ENCODE measurements at regions not wholly inside any gene's neighbourhood (a gene's known extent, or its start where the extent isn't known, plus 50 kb on each side); places are given as distances from the start of the nearest gene placed in this dataset.

GRCh38 chr4:181006499-181007260 is 1236.5 kb upstream of the TENM3 start:
- no peak for DNase-seq

GRCh38 chr4:181007751-181008150 is 1235.5 kb upstream of the TENM3 start:
- DNase-seq: no peak

- DNase-seq: no peak
These were observed 1235.0 kb upstream of the TENM3 start for GRCh38 chr4:181008164-181008563.

DNA sequence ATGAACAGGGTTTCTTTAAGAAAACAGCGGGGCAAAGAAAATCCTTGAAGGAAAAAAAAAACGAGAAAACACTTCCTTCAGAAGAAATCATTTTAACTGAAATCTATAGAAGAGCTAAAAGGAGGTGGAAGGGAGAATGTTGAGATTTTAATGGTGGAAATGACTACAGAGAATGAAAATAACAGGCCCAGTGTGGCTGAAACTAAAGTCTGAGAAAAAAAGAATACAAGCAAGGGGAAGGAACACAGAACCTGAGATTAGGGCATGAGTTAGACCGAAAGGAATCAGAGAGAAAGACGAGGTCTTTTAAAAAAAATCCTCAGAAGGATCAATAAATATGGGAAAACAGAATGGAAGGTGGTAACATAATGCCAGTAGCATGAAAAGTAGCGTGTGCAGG is 1230.0 kb upstream of the TENM3 start:
- DNase-seq: no peak

DNA sequence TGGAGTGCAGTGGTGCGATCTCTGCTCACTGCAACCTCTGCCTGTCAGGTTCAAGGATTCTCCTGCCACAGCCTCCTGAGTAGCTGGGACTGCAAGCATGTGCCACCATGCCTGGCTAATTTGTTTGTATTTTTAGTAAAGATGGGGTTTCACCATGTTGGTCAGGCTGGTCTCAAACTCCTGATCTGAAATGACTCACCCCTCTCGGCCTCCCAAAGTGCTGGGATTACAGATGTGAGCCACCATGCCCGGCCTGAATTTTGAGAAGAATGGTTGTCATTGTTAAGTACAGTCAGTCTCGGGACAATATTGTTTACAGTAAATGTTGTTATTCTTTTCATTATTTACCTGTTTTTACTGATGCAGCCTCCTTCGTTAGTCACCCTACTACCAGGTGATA is 1226.2 kb upstream of the TENM3 start:
- DNase-seq: no peak

DNA sequence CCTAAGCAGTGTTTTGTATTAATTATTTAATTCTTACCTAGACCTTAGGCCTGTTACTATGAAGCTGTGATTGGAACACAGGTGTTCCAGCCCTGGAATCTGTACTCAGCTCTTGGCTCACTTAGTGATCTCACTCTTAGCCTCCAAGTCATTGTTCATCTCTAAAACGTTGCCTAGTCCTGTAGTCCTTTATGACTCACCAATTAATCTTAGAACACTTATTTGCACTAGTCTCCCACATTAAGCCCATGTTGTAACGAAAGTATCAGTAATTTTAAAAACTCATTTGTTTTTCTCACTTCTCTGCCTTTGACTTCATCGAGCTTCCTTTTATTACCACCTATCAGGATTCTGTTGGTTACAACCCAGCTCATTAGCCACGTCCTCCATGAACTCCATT is 1224.7 kb upstream of the TENM3 start:
- DNase-seq: no peak

DNA sequence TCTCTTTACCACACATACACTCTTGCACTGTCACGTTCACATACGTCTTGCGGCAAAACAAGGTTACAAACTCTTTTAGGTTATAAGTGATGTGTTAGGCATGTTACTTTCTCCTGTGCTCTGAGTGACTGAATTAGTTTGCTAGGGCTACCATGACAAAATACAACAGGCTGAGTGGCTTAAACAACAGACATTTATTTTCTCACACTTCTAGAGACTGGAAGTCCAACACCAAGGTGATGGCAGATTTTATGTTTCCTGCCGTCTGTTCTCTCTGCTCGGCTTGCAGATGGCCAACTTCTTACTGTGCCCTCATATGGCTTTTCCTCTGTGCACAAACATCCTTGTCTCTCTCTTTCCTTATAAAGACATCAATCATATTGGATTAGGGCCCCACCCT is 1224.3 kb upstream of the TENM3 start:
- DNase-seq: no peak

DNA sequence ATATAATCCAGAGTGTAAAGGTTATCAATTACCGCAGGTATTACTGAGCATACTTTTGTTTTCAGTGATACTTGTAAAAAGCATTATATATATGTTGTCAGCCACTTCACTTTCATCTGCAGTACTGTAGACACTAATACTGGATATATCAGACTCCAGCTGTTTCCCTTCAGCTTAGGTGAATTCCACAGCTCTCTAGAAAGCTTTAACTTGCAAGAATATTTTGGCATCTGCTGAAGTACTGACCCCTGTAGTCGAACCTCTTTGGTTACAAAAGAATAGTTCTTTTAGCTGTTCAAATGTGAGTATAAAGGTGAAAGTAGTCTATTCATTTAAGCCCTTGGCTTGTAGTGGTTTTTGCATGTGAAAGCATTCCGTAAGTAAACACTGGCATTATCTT is 1222.7 kb upstream of the TENM3 start:
- no peak for DNase-seq

GRCh38 chr4:181021213-181021612 is 1222.0 kb upstream of the TENM3 start:
- DNase-seq: no peak

DNA sequence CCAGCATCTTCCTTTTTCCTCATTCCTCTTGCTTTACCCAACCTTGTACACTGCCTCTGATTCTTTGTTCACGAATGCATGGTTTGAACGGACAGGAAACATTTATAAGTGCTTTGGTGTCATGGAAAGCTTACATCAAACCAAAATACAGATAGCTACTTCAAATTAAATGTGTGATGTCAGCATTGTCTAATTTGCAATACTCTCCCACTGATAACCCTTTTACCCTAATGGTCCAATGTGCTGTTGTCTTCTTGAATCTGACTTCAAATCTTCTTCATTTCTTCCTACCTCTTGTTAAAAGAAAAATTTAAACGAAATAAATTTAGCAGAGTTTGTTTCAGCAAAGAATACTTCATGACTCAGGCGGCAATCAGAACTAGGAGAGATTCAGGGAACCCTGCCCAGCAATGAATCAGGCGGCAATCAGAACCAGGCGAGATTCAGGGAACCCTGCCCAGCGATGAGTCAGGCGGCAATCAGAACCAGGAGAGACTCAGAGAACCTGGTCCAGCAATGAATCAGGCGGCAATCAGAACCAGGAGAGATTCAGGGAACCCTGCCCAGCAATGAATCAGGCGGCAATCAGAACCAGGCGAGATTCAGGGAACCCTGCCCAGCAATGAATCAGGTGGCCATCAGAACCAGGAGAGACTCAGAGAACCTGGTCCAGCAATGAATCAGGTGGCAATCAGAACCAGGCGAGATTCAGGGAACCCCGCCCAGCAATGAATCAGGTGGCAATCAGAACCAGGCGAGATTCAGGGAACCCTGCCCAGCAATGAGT is 1212.9 kb upstream of the TENM3 start:
- DNase-seq: peak; percentile 31

DNA sequence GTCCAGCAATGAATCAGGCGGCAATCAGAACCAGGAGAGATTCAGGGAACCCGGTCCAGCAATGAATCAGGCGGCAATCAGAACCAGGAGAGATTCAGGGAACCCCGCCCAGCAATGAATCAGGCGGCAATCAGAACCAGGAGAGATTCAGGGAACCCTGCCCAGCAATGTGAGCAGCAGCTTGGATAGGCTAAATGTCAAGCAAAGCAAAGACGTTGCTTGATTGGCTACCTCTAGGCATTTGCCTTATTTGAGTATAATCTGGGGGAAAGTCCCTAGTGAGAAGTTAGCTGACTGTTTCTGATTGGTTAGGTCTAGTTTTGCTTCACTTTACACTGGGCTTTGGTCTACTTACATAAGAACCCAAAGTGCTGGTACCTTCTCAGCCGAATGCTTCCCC is 1212.2 kb upstream of the TENM3 start:
- DNase-seq: no peak

DNA sequence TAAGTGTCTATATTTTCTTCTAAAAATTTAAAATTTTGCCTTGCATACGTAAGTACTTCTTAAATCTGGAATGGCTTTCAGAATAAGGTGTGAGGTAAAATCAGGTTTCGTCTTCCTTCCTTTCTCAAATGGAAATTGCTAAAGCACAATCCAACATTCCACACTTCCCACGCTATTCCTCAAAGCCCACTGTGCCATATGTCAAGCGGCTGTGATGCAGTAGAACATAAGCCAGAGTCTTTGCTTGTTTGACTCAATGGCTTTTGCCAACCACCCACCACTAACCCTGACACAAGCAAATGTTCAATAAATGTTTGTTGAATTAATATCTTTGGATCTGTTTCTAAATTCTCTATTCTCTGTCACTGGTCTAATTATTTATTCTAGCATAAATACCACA is 1199.7 kb upstream of the TENM3 start:
- DNase-seq: no peak

GRCh38 chr4:181046809-181047208 is 1196.4 kb upstream of the TENM3 start:
- no peak for DNase-seq

DNA sequence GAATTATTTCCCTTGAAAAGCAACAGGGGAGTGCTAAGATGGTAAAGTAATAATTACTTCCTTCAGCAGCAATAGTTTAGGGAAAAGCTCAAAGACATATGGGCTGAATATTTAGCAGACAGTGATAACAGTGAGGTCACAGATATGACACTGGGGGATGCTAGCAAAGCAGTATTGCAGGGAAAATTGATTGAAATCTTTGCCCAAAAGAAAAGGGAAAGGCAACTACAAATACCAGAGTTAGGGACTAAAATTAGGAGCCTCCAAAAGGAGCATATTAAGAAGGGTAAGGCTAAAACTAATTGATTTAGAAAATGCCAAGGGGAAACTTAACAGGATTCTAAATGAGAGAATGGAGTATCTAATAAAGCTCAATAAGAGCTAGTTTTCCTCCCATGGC is 1191.3 kb upstream of the TENM3 start:
- DNase-seq: no peak

GRCh38 chr4:181061787-181062186 is 1181.4 kb upstream of the TENM3 start:
- no peak for DNase-seq

DNA sequence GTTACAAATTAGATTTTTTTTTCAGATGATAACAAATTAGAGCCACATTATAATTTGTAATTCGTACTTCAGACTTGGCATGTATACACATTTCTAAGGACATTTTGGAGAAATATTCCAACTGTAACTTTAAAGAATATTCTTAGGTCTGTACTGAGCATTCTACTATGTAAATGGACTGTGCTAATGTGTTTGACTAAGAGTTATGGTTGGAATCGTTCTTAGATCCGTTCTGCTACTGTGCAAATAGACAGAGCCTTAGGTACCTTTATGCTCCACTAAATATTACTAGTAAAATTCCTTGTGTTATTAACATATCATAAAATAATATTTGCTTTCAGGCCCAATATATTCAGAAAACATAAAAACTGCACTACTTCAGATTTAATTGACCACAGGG is 1180.0 kb upstream of the TENM3 start:
- DNase-seq: no peak

GRCh38 chr4:181077341-181077740 is 1165.9 kb upstream of the TENM3 start:
- DNase-seq: no peak

GRCh38 chr4:181078196-181078595 is 1165.0 kb upstream of the TENM3 start:
- DNase-seq: no peak

DNA sequence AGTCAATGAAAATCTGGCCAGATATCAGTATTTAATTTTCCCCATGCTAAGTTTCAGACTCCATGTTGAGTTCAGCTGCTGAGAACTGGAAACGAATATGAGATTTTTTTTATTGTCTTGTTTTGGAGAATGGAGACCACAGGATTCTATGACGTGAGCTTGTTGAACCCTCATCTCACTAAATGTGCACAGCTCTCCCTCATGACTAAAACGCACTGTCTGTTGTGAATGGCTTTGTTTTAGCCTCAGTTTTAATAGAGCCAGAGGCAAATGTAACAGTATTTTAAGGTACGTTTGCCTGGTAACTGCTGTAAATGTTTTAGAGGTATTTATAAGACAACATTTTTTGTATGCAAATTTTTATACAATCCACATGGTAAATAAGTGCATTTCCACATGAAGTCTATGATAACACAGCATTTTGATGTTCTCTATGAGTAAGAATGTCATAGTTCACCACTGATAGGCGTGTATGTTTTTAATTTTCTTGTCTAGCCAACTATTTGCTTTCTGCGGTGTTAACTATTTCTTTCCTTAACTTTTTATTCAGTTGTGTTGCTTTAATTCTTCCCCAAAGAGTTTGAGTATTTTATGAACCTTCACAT is 1159.3 kb upstream of the TENM3 start:
- DNase-seq: no peak

DNA sequence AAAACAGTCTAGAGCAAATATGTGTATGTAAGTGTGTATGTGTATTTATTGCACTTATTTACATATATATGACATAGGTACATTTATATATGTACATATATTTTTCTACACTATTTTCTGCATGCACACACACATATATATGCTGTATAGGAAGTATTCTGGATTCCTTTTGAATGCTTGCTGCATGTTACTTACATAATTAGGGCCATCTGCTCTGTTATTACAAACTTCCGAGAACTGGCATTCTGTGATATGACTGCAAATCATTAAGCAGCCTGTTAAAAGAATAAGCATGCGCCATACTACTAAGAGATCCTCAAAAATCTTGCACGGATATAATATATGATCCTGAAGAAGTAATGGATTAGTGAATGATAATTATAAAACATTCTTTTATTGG is 1157.6 kb upstream of the TENM3 start:
- no peak for DNase-seq

DNA sequence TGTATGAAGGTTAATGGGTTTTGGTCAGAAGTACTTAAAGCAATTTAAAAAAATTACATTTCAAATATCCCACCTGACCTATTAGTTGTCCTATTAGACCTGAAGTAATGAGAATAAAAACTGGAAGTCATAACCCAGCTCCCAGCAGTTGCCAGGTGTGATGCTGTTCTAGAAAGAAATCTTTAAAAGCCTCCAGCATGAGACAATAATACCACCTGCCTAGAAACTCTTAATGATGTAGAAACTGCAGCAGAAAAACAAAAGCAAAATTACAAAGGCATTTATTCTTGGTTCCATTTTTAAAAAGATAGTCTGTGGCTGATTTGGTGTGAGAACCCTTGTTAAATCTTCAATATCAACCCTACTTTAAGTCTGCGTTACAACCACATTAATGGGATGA is 1137.7 kb upstream of the TENM3 start:
- no peak for DNase-seq

GRCh38 chr4:181106398-181106797 is 1136.8 kb upstream of the TENM3 start:
- no peak for DNase-seq

DNA sequence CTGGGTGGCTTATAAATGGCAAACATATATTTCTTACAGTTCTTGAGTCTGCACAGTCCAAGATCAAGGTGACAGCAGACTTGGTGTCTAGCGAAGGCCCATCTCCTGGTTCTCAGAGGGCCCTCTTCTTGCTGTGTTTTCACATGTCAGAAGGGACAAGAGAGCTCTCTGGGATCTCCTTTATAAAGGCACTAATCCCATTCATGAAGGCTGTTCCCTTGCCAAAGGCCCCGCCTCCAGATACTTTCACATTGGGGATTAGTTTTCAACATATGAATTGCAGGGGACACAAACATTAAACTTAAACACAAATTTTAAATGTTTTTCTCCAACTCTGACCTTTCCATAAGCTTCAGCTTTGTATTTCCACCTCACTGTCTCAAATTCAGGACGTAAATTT is 1135.0 kb upstream of the TENM3 start:
- DNase-seq: no peak

- DNase-seq: no peak
These were observed 1124.0 kb upstream of the TENM3 start for GRCh38 chr4:181119186-181119585.

Data from left hindlimb (tissue), 1 donor.